GM06990 (cell line): ENCODE measurements at regions not wholly inside any gene's neighbourhood (a gene's known extent, or its start where the extent isn't known, plus 50 kb on each side); places are given as distances from the start of the nearest gene placed in this dataset.

Experiments used
- DNase-seq: peaks from one replicate; pipeline ENCODE4 v3.0.0-alpha.2; 2011; ENCODE audit not compliant: insufficient read length; ENCODE audit errors: extremely low read depth
- H3K27me3 ChIP-seq: replicated peaks from 2 replicates; pipeline ENCODE4 v1.6.0; 2011; ENCODE audit warnings: low read length; ENCODE audit not compliant: control insufficient read depth, insufficient read depth
- H3K36me3 ChIP-seq: 2 replicates; pipeline ENCODE4 v1.5.1; 2011; ENCODE audit warnings: low read length; ENCODE audit not compliant: control insufficient read depth, insufficient read depth
- H3K4me3 ChIP-seq: replicated peaks from 2 replicates; pipeline ENCODE4 v1.5.1; 2011; ENCODE audit warnings: low read depth, mild to moderate bottlenecking, control low read depth, low read length
- CTCF ChIP-seq: IDR thresholded peaks from 2 replicates; pipeline ENCODE4 v1.5.1; 2011; ENCODE audit warnings: low read length, control low read depth, mild to moderate bottlenecking, inconsistent platforms; ENCODE audit not compliant: insufficient read depth, poor library complexity, severe bottlenecking

- H3K27me3 ChIP-seq: no peaks in the 10 kb centered on the region; the same call in 1 of the 2 replicates
- no peak for TF ChIP-seq CTCF
- H3K4me3 ChIP-seq: no peak overlapping the region
- H3K36me3 ChIP-seq: no peaks in the 10 kb centered on the region
- no peak for DNase-seq
These were observed 126.4 kb downstream of the RPLP1 start for GRCh38 chr15:69578787-69579583.

GRCh38 chr15:69579950-69580618 lies 127.5 kb downstream of the RPLP1 start:
- no peak for TF ChIP-seq CTCF

GRCh38 chr15:69583626-69584025 lies 131.0 kb downstream of the RPLP1 start:
- DNase-seq: no peak
- H3K27me3 ChIP-seq: no peaks in the 10 kb centered on the region; the same call in 1 of the 2 replicates
- no peak overlapping the region for H3K4me3 ChIP-seq
- no peaks in the 10 kb centered on the region for H3K36me3 ChIP-seq
- TF ChIP-seq CTCF: no peak

More at GRCh38 chr15:69579950-69580618, 127.5 kb downstream of the RPLP1 start:
- Histone ChIP-seq H3K27me3 (no peaks in the 10 kb centered on the region; the same call in 1 of the 2 replicates), H3K36me3 (no peaks in the 10 kb centered on the region), H3K4me3 (no peak overlapping the region)
- DNase-seq: no peak

- H3K27me3 ChIP-seq: peaks cover 4% of the 10 kb centered on the region
- no peak for TF ChIP-seq CTCF
- no peak overlapping the region for H3K4me3 ChIP-seq
- H3K36me3 ChIP-seq: no peaks in the 10 kb centered on the region
- DNase-seq: no peak
These were observed 133.3 kb downstream of the RPLP1 start for GRCh38 chr15:69585937-69586336.

GRCh38 chr15:69586721-69587120 lies 134.1 kb downstream of the RPLP1 start:
- H3K36me3 ChIP-seq: no peaks in the 10 kb centered on the region
- no peak for TF ChIP-seq CTCF
- peaks cover 4% of the 10 kb centered on the region for H3K27me3 ChIP-seq
- no peak for DNase-seq
- no peak overlapping the region for H3K4me3 ChIP-seq
